ENCODE measurements at regions not wholly inside any gene's neighbourhood (a gene's known extent, or its start where the extent isn't known, plus 50 kb on each side); places are given as distances from the start of the nearest gene placed in this dataset.
A peak's percentile ranks its signal among the peaks of the same experiment; 100 is the strongest.

DNA sequence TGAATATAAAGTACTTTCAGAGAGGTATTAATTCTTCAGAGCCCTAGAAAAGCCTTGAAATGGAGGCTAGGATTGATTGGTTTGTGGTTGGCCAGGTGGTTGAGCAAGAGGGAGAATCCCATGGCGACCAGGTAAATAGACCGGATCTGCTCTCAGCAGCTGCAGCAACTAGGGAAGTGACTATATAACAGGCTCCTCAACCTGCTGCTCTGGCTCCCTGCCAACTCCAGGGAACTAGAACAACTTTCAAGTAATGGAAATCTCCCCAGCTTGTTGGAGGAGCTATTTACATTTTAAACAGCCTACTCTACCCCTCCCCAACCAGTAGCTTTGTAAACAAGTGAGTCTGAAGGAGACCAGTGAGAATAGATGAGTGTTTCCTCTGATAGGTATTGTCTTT lies 121.8 kb upstream of the CADM2 start:
- peak; percentile 7 for DNase-seq (ENCODE audit: low spot score)

DNA sequence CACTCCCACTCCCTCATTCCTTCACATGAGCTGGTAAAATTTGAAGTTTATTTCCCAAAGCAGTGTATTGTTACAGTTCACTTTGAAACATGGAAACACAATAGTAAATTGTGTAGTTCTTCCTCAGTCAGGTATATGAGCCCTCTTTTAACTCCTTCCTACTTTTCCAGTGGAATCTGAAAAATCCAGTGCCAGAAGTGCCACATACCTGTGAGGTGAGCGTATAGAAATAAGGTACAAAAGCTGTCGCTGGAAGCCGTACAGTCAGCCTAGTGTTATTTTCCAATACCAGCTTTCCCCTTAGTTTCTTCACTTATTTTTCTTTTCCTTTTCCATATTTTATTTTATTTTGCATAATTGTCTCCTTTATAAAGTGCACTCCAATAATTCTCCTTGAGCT lies 81.7 kb upstream of the CADM2 start:
- no peak for DNase-seq (ENCODE audit: low spot score)

DNA sequence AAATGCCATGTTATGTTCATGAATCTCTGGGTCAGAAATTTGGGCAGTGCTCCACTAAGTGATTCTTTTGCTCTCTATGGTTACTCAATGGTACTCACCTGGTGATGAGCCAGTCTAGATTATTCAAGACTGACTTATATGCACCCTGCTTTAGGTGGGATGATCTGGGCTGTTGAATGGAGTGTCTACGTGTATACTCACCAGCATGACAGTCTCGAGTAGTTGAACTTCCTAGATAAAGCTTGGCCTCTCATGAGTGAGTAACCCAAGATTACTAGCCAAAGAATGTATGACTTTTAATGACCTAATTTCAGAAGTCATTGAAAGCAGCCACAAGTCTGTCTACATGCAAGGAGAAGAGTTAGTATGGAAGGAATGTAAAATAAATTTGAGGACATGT lies 77.5 kb upstream of the CADM2 start:
- DNase-seq (ENCODE audit: low spot score): no peak

DNA sequence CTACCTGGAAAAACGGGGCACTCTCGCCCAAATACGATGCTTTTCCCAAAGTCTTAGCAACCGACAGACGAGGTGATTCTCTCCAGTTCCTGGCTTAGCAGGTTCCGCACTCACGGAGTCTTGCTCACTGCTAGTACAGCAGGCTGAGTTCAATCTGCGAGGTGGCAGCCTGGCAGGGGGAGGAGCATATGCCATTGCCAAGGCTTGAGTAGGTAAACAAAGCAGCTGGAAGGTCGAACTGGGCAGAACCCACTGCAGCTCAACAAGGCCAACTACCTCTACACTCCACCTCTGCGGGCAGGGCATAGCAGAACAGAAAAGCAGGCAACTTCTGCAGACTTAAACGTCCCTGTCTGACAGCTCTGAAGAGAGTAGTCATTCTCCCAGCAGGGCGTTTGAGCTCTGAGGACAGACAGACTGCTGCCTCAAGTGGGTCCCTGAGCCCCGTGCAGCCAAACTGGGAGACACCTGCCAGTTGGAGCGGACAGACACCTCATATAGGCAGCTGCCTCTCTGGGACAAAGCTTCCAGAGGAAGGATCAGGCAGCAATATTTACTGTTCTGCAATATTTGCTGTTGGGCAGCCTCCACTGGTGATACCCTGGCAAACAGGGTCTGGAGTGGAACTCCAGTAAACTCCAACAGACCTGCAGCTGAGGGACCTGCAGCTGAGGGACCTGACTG lies 73.4 kb upstream of the CADM2 start:
- no peak for DNase-seq (ENCODE audit: low spot score)

DNA sequence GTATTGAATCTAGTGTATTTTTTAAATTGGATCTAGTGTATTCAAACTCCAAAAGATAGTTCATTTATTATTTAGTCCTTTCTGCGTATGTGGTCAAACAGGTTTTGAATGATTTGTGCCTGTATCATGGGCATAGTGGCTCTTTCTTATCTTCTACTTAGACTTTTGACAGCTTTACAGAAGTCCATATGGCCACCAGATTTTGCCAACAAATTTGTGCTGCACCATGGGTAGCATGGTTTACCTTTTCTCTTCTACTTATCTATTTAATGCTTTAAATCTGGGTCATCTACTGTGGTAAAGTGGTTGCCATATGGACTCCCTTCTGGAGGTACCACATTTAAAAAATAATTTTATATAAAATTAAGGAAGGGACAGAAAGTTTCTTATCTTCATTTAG lies 66.9 kb upstream of the CADM2 start:
- no peak for DNase-seq (ENCODE audit: low spot score)

DNA sequence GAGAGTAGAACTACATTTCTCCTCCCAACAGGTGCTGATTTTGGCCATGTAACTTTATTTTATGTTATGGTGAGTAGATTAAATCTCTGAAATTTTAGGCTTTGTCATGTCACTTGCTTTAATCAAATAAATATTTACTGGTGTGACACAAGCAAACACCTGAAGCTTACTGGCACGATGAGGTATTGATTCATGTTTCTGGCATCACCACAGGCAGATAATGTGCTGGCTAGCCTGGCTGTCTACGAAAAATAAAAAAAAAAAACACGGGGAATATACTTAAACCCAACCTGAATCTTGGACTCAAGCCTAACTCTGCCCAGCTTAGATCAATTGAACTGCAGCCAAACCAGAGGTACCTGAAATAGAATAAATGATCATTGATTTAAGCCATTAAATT lies 65.6 kb upstream of the CADM2 start:
- DNase-seq (ENCODE audit: low spot score): no peak

DNA sequence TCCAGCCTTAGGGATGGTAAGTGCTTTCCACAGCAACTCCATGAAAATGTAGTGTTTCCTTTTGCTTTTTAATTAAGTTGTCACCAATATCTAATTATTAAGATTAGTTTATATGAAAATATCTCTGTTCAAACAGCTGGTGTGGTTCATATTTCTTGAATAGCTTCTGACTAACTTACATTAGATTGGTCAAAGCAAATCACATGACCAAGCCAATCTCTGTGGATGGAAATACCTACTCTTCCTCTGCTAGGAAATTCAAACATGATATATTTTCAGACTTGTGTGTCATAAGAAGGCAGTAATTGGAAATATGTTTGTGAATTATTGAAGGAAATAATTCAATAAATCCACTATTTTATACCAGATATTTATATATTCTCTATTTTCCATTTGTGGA lies 54.6 kb upstream of the CADM2 start:
- no peak for DNase-seq (ENCODE audit: low spot score)

DNA sequence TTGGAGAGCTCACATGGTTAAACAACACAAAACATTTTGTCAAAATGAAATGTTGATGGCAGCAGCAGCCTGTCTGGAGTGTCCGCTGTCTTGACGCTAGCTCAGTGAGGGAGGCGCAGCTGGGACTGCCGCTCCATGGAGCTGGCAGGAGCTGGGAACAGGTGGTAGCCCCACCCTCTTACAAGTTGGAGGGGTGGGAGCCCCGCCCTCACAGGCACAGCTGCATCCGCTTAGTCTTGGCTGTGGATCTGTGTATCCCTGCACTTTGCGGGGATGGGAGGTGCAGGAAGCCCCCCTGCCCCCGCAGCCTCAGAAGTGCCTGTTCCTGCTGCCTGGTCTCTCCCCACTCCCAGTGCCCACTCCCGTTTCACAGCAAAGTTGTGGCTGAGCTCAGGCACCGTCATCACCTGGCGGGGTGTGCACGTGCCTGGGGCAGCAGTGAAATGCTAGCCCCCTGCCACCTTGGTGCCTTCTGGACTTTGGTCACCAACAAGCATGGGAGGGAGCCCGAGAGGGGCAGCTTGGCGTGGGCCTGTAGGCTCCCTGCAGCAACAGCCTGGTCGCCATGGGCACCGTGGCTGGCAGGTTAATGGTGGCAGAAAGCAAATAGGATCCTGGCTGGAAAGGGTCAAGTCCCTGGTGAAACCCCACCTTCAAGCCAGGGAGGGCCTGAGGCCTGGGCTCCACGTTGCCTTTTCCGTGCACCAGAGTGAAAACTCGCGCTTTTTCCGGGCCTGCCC lies 53.8 kb upstream of the CADM2 start:
- no peak for DNase-seq (ENCODE audit: low spot score)

DNA sequence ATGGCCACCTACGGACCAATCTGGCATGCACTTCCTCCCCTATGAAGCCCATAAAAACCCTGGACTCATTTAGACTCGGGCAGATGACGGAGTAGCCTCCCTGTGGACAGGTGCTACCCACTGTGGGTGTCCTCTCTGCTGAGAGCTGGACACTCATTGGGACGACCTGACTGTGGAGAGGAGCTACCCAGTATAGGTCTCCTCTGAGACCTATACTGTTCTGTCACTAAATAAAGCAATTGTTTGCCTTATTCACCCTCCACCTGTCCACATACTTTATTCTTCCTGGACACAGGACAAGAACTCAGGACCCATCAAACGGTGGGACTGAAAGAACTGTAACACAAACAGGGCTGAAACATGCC lies 53.3 kb upstream of the CADM2 start:
- no peak for DNase-seq (ENCODE audit: low spot score)

DNA sequence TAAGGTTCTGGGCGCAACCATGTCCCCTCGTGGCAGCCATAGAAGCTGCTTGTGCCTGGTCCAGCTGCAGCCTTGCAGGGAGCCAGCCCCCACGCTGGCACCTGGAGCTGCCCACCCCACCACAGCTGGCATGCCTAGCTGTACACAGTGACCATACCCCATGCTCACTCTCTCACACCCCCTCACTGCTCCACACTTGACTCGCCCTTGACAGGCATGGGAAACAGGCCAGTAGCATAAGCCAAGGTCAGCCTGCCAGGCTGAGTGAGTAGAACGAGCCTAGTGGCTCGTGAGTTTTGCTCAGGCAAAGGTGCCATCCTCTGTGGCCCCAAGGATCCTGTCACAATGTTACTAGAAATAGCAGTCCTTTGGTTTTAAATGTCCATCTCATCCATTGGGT lies 52.7 kb upstream of the CADM2 start:
- no peak for DNase-seq (ENCODE audit: low spot score)
